GM18870 (cell line): ENCODE measurements at regions not wholly inside any gene's neighbourhood (a gene's known extent, or its start where the extent isn't known, plus 50 kb on each side); places are given as distances from the start of the nearest gene placed in this dataset.
A peak's percentile ranks its signal among the peaks of the same experiment; 100 is the strongest.
"Not testable (repeated sequence)": the region's sequence is repeated elsewhere in the genome, so short reads cannot be mapped to it uniquely, and the experiment has no call there.

Experiments used
- ATAC-seq: cut with Tn5 transposase; IDR thresholded peaks from one replicate; pipeline ENCODE4 v1.9.1; 2021; ENCODE audit warnings: moderate library complexity; ENCODE audit not compliant: unreplicated experiment

DNA sequence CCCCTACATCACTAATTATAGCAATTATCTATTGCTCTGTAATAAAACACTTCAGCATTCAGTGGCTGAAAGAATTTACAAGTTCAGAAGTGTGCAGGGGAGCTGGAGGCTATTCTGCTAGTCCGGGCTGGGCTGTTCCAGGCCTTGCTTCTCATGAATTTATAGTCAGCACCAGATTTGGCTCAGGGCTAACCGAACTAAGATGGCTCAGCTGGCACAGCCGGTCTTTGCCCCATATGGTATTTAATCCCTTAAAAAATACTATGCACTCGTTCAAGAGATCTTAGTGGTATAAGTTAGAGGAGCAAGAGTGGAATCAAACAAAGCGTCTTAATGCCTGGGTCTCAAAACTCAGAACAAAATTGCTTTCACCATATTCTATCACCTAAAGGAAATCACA is 932.9 kb downstream of the XPNPEP1 start:
- ATAC-seq: no peak

DNA sequence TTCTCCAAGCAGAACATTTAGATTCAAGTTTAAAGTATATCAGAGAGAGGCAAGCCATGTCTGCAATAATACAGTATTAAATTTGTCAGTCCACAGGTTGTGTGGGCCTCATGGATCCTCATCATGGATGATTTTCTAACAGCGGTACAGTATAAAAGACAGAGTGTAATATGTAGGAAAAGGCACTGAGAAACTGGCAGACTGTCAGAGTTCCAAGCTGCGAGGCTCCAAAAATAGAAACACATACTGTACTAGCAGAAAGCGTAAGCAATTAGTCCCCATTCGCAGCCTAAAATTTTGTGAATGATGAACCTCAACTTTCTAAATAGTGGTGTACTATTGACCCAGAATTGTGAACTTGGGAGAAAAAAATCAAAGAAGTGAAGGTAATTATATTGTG is 933.3 kb downstream of the XPNPEP1 start:
- ATAC-seq: no peak

GRCh38 chr10:108982159-108982558 is 941.2 kb downstream of the XPNPEP1 start:
- ATAC-seq: no peak

DNA sequence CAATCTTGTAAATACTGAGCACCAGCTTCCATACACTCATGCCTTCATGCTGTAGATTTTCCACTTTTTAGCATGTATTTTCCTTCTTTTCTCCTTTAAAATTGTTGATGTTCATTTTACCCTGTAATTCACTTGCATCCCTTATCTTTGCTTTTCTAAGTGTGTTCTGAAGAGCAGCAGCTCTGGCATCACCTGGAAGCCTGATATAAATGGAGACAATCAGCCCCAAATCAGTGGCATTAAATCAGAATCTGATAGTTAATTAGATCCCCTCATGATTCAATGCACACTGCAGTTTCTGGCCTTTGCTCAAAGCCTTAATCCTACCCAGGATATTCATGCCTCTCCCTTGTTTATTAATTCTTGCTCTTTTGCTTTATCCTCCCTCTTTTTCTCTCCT is 942.4 kb downstream of the XPNPEP1 start:
- ATAC-seq: no peak

DNA sequence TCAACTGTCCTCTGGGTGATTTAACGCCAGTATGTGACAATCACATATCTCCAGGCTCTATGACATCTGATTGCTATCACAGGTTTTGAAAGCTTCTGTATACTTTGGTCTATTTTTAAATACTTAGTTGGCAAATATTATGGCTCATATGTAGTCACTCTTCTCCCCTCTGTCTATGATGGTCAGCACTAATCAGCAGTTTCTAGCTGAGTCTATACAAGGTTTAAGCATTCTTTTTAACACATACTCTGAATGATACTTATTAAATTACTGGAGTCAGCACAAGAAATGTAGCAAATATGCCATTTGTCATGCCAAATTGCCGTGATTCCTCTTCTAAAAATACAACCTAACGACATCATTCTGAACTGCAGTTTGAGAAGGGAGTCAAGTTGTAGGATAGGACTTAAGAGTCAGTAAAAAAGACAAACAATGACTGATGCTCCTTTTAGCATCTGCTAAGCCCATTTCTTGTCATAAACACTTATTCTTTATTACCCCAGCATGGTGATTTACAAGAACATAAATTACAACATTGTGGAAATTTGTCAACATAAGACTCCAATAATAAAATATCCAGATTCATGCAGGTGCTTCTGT is 947.8 kb downstream of the XPNPEP1 start:
- no peak for ATAC-seq

- no peak for ATAC-seq
Measured at GRCh38 chr10:108970016-108970415, 953.3 kb downstream of the XPNPEP1 start.

DNA sequence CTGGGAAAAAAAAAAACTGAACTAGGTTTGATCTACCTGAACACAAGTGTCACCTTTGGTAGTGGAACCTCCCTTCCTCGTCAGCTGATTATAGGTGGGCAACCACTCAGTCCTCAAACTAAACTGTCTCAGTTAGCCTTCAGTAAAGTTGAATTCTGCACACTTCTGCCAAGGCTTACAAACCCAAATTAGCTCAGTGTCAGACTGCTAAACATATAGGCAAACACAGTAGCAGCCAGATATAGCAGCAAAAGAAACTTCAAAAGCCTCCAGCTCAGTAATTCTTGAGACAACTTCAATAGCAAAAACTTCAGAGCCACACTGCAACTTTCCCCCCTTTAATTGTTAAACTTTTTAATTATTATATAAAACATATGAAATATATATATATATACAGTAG is 956.9 kb downstream of the XPNPEP1 start:
- no peak for ATAC-seq

- no peak for ATAC-seq
Measured at GRCh38 chr10:108966005-108966404, 957.3 kb downstream of the XPNPEP1 start.

- ATAC-seq: no peak
Measured at GRCh38 chr10:108962172-108962571, 961.1 kb downstream of the XPNPEP1 start.

- ATAC-seq: no peak
Measured at GRCh38 chr10:108957681-108958080, 965.6 kb downstream of the XPNPEP1 start.

DNA sequence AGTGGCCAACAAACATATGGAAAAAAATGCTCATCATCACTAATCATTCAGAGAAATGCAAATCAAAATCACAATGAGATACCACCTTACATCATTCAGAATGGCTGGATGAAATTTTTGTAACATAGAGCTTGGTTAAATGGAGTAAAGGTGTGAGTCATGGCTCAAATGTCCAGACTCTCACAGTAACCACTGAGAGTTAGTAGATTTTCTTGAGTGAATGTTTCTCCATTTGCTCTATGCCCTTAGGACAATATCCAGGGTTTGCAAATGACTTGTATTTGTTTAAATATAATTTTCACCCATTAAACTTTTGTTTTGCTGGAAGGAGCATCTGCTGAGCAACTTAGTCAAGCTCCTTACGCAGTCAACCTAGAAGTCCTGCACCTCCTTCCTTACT is 967.2 kb downstream of the XPNPEP1 start:
- no peak for ATAC-seq

DNA sequence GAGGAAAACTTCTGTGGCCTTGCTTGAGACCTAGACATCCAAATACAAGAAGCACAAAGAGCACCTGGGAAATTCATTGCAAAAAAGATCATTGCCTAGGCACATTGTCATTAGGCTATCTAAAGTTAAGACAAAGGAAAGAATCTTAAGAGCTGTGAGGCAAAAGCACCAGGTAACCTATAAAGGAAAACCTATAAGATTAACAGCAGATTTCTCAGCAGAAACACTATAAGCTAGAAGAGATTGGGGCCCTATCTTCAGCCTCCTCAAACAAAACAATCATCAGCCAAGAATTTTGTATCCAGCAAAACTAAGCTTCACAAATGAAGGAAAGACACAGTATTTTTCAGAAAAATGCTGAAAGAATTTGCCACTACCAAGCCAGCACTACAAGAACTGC is 1003.3 kb downstream of the XPNPEP1 start:
- ATAC-seq: not testable (repeated sequence)

GRCh38 chr10:108913300-108913699 is 1010.0 kb downstream of the XPNPEP1 start:
- ATAC-seq: no peak

DNA sequence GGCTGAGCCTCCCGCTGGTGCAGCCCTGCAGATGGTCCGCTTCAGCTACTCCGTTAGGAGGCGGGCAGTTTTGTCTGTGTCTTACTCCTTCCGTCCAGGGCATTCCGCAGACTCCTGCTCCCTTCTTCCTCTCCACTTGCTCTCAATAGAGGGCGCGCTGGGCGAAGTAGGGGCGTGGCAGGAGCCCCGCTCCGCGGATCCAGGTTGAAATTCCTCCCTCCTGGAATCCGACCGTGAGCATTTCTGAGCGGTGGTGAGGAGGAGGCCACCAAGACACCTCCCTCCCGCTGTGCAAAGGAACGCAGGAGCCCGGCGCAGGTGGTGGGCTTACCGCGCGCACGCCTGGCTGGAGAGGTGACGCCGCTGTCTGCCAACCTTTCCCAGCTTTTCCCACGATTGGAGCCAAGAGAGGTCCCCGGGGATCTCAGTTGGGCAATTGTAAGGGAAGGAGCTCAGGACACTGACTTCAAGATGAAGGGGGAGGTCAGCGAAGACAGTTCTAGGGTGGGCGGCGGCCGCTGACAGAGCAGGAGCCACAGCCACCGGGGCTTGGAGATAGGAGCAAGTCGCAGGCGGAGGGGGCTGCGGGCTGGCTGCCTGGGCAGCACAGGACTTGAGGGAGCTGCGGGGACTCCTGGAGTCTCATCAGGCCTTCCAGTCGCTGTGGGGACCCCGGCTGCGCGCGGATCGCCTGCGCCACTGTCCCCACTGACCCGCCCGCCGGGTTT is 1011.3 kb downstream of the XPNPEP1 start:
- peak; percentile 62 for ATAC-seq

GRCh38 chr10:108908096-108908495 is 1015.2 kb downstream of the XPNPEP1 start:
- ATAC-seq: no peak

DNA sequence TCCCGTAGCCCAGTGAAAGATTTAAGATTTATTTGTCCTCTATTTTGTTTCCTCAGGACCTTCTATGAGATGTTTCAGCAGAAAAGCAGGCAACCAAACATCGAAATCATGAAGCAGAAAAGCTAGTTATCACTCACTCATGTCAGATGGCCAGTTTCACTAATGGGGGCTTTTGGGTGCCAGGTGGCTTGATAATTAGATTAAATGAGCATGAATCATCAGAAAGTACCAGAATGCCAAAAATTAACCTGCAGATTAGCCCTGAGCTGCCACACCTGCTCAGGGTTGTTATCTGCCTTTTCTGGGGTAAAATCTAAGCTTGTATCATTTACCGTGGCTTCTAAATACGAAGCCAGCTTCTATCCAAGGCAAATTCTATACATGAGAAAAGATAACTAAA is 1017.5 kb downstream of the XPNPEP1 start:
- ATAC-seq: no peak

DNA sequence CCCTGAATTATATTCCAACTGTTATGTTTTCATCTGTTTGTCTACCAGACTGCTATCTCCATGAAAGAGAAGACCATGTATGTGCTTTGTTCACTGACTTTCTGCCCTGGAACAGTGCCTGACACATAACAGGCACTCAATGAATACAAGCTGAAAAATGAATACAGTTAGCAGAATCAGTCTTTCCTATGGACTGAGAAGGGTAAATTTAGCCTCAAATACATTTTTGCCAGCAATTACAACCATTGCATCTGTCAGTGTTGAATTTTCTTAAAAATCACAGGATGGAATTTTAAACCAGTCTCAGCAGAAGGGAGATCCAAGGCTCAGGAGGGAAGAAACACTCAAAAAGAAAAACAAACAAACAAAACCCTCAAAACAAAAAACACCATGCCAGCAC is 1018.1 kb downstream of the XPNPEP1 start:
- no peak for ATAC-seq

- ATAC-seq: no peak
Measured at GRCh38 chr10:108904163-108904838, 1019.0 kb downstream of the XPNPEP1 start.

DNA sequence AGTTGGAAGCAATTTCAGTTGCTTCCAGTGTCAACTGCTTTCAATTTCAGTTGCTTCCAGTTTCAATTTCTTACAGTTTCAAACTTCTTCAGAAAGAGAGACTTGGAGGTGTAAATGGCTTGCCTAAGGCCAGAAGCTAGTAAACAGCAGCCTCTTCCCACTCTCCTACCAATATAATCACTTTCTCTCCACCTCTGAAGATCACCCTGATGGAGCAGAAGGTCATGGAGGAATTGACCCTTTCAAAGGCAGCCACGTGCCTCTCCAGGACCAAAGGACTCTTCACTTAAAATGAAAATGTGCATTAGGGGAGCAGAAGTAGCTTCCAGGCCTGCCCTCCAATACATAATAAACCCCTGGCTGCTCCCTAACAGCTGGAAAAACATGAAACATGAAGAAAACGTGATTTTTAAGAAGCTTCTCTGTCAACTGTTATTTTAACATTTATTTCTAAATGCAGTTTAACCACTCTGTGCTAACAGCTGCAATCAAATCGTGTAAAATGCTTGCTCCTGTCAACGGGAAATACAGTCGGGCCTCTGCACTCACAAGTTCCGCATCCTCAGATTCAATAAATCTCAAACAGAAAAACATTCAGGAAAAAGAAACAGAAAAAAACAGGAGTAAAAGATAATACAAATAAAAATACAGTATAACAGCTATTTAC is 1020.6 kb downstream of the XPNPEP1 start:
- ATAC-seq: peak; percentile 78

DNA sequence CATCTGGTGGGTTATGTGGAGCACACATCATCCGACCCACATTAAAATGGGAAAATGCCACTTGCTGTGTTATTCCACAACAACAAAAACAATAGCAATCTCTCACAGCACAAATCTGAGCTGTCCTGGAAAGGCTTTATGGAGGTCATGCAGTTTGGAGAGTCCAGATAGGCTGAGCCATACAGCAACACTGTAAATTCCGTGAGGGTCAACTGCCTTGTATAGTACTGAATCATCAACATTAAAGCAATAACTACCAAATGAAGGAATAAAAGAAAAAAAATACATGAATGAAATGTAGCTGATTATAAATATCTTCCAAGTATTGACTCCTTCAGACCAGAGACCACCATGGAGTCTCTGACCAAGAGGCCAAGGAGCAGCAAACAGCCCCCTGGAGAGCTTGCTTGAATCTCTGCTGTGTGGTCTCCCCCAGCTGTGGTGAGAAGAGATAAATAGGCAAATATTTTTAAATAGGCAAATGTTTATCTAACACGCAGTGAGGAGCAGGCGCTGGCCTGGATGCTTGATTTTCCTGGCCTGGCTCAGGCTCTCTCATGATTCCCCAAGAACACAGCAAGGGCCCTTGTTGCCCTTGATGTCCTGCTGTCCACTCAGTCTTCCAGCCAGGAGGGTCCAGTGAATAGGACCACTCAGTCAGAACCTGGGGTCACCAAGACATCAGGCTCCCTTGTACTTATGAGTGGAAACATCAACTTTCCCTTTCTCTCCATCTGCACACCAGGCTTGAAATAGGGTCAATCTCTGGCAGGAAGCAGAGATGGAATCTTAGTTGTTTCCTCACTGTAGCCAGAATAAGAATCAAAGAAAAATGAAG is 1021.3 kb downstream of the XPNPEP1 start:
- ATAC-seq: peak; percentile 3

- ATAC-seq: no peak
Measured at GRCh38 chr10:108899670-108900069, 1023.6 kb downstream of the XPNPEP1 start.
